Tibial nerve (tissue), 3 donors: ENCODE measurements at regions not wholly inside any gene's neighbourhood (a gene's known extent, or its start where the extent isn't known, plus 50 kb on each side); places are given as distances from the start of the nearest gene placed in this dataset.

Source experiments
- CTCF ChIP-seq, 5 experiments: fragments of 200-600 bp in 3 of 5; fragments of 450-650 bp in 2 of 5; sonication (generic) in 3 of 5; IDR thresholded peaks; one replicate each; pipeline ENCODE4 v1.5.1; 2016 to 2019; ENCODE audit warnings: antibody characterized with exemption in 5 of 5, mild to moderate bottlenecking in 3 of 5, moderate library complexity in 2 of 5
- POLR2A ChIP-seq, 2 donors: fragments of 450-650 bp; IDR thresholded peaks; one replicate each; pipeline ENCODE4 v1.6.1; 2017; ENCODE audit warnings: antibody characterized with exemption in 2 of 2, mild to moderate bottlenecking in 2 of 2, moderate library complexity in 2 of 2

GRCh38 chr5:100423330-100423729 lies 111.8 kb upstream of the FAM174A start:
- TF ChIP-seq CTCF (IDR thresholded peaks at IDR 0.05) (no peak), POLR2A (IDR thresholded peaks at IDR 0.05) (no peak)
